ENCODE measurements at regions not wholly inside any gene's neighbourhood (a gene's known extent, or its start where the extent isn't known, plus 50 kb on each side); places are given as distances from the start of the nearest gene placed in this dataset.

DNA sequence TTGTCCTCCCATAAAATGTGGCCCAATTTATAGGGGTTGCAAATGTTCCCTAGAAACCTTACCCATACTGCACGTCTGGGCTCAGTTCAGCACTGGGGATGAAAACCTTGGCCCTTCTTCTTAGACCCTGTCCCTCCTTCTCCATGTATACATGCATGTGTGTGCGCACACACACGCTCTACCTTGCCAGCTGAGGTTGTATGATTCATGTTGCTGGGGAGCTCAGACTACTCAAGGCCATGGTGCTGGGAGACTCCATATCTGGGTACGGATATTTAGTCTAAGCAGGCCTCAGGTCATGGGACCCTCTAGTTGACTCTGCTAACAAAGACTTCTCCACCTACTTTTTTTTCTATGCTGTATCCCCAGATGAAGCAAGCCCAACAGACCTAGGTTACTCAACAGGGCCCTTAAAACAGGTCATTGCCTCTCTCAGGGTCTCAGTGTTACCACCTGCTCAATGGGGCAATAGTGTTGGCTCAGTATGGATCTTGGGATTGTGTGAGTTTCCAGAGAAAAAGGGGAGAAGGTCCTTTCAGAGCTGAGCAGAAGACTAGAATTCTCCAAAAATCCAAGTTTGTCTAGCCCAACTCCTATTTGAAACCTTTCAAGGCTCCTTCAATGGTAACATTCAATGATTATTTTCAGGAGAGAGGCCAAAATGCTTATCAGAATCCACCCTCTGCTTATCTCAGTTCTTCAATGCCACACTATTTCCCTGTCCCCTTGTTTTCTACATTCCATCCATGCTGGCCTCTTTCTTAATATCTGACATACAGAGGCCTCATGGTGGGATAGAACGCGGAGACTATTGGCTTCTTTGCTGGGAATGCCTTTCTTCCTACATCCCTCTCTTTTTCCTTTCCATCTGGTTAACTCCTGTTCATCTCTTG lies 123.6 kb upstream of the PITX1 start:
- no peak for DNase-seq
- CTCF ChIA-PET, result no interaction called here
- ATAC-seq, result no peak
- H3K36me3 Mint-ChIP-seq, result peaks cover 0 to 16% (median 3%) of the 10 kb centered on the region in 5 donors
- Histone ChIP-seq H3K4me1 (ENCODE audit: control insufficient read depth in 2 of 2, insufficient read depth in 2 of 2, low read length in 2 of 2) (no peaks in the 10 kb centered on the region), H3K27ac (ENCODE audit: low read depth, low read length) (no peak overlapping the region), H3K4me3 (ENCODE audit: low read length) (no peak overlapping the region), H3K9me3 (ENCODE audit: control insufficient read depth in 2 of 3, low read length in 3 of 3) (peaks cover 0 to 17% (median 0%) of the 10 kb centered on the region in 3 experiments), H3K36me3 (ENCODE audit: control insufficient read depth in 2 of 3, insufficient read depth in 3 of 3, low read length in 3 of 3) (no peaks in the 10 kb centered on the region), H3K27me3 (ENCODE audit: control insufficient read depth in 2 of 2, insufficient read depth in 2 of 2, low read length in 2 of 2) (no peaks in the 10 kb centered on the region)
- H3K4me1 Mint-ChIP-seq, result no peaks in the 10 kb centered on the region
- H3K27me3 Mint-ChIP-seq, result peaks cover 3 to 22% (median 14%) of the 10 kb centered on the region in 5 donors
- peaks cover 6 to 49% (median 22%) of the 10 kb centered on the region in 11 donors for H3K9me3 Mint-ChIP-seq
- POLR2A ChIA-PET, result no interaction called here
- H3K27ac Mint-ChIP-seq, result no peak overlapping the region
- intact Hi-C loops (cut with micrococcal nuclease), result no loop called here
- no peak overlapping the region for H3K4me3 Mint-ChIP-seq

DNA sequence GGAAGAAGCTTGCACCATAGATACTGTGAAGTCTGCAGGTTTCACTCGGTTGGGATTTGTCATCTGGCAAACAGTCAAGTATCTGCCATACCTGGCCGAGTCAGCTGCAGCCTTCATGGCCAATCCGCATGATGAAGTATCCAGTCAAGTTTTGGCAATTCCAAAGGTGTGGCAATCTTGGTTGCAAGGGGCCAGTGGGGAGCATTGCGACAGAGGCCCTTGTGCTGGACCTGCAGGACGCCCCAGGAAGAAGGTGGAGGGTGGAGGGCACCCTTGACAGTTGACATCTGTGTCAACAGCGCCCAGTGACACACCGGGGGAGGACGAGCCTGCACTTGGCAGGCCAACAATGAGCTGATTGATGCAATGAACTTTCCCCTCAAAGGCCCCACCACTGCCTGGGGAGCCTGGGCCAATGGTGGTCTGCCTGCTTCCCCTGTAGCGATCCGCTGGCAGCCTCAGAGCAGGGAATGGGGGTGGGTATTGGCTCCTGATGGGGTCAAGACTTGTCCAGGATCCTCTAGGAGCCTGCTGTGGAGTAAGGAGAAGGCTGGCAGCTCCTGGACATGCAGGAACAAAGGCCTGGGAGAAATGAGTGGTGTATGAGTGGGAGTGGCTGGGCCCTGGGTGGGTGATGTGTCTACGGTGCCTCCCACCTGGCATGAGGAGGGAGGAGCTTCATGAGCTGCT lies 122.8 kb upstream of the PITX1 start:
- ChIA-PET CTCF (no interaction called here), POLR2A (no interaction called here)
- H3K9me3 Mint-ChIP-seq, result peaks cover 6 to 49% (median 22%) of the 10 kb centered on the region in 11 donors
- Histone ChIP-seq H3K27me3 (ENCODE audit: control insufficient read depth in 2 of 2, insufficient read depth in 2 of 2, low read length in 2 of 2) (no peaks in the 10 kb centered on the region), H3K4me1 (ENCODE audit: control insufficient read depth in 2 of 2, insufficient read depth in 2 of 2, low read length in 2 of 2) (no peaks in the 10 kb centered on the region), H3K9me3 (ENCODE audit: control insufficient read depth in 2 of 3, low read length in 3 of 3) (peaks cover 0 to 17% (median 0%) of the 10 kb centered on the region in 3 experiments), H3K27ac (ENCODE audit: low read depth, low read length) (no peak overlapping the region), H3K36me3 (ENCODE audit: control insufficient read depth in 2 of 3, insufficient read depth in 3 of 3, low read length in 3 of 3) (no peaks in the 10 kb centered on the region), H3K4me3 (ENCODE audit: low read length) (no peak overlapping the region)
- H3K4me3 Mint-ChIP-seq, result no peak overlapping the region
- intact Hi-C loops (cut with micrococcal nuclease), result no loop called here
- no peak overlapping the region for H3K27ac Mint-ChIP-seq
- no peaks in the 10 kb centered on the region for H3K4me1 Mint-ChIP-seq
- peaks cover 0 to 16% (median 3%) of the 10 kb centered on the region in 5 donors for H3K36me3 Mint-ChIP-seq
- no peak for DNase-seq
- H3K27me3 Mint-ChIP-seq, result peaks cover 3 to 22% (median 12%) of the 10 kb centered on the region in 5 donors
- ATAC-seq, result no peak

DNA sequence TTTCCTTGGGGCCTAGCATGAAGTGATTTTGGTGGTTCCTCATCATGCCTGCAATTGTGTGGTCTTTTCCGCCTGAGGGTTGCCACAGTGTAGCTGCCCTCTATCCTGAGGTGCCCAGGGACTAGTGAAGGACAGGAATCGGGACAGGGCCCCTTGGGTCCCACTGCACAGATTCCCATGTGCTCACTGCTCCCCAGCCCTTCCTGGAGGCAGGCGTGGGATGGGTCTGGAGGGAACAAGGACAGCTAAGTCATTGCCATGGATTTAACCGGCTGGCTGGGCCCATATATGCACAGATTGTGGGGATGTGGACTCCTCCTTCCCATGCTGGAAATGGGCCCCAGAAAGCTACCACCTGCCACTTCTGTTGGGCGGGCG lies 122.3 kb upstream of the PITX1 start:
- H3K27ac Mint-ChIP-seq, result no peak overlapping the region
- Histone ChIP-seq H3K4me1 (ENCODE audit: control insufficient read depth in 2 of 2, insufficient read depth in 2 of 2, low read length in 2 of 2) (no peaks in the 10 kb centered on the region), H3K27me3 (ENCODE audit: control insufficient read depth in 2 of 2, insufficient read depth in 2 of 2, low read length in 2 of 2) (no peaks in the 10 kb centered on the region), H3K27ac (ENCODE audit: low read depth, low read length) (no peak overlapping the region), H3K4me3 (ENCODE audit: low read length) (no peak overlapping the region), H3K9me3 (ENCODE audit: control insufficient read depth in 2 of 3, low read length in 3 of 3) (peaks cover 0 to 17% (median 0%) of the 10 kb centered on the region in 3 experiments), H3K36me3 (ENCODE audit: control insufficient read depth in 2 of 3, insufficient read depth in 3 of 3, low read length in 3 of 3) (no peaks in the 10 kb centered on the region)
- ChIA-PET CTCF (no interaction called here), POLR2A (no interaction called here)
- H3K4me3 Mint-ChIP-seq, result no peak overlapping the region
- no peak for ATAC-seq
- intact Hi-C loops (cut with micrococcal nuclease), result no loop called here
- no peaks in the 10 kb centered on the region for H3K4me1 Mint-ChIP-seq
- H3K9me3 Mint-ChIP-seq, result peaks cover 7 to 47% (median 22%) of the 10 kb centered on the region in 11 donors
- peaks cover 0 to 16% (median 3%) of the 10 kb centered on the region in 5 donors for H3K36me3 Mint-ChIP-seq
- no peak for DNase-seq
- peaks cover 7 to 22% (median 10%) of the 10 kb centered on the region in 5 donors for H3K27me3 Mint-ChIP-seq

GRCh38 chr5:135155616-135156214 lies 121.7 kb upstream of the PITX1 start:
- intact Hi-C loops (cut with micrococcal nuclease), result no loop called here
- Histone ChIP-seq H3K9me3 (ENCODE audit: control insufficient read depth in 2 of 3, low read length in 3 of 3) (peaks cover 0 to 17% (median 0%) of the 10 kb centered on the region in 3 experiments), H3K27ac (ENCODE audit: low read depth, low read length) (no peak overlapping the region), H3K4me1 (ENCODE audit: control insufficient read depth in 2 of 2, insufficient read depth in 2 of 2, low read length in 2 of 2) (no peaks in the 10 kb centered on the region), H3K36me3 (ENCODE audit: control insufficient read depth in 2 of 3, insufficient read depth in 3 of 3, low read length in 3 of 3) (no peaks in the 10 kb centered on the region), H3K4me3 (ENCODE audit: low read length) (no peak overlapping the region), H3K27me3 (ENCODE audit: control insufficient read depth in 2 of 2, insufficient read depth in 2 of 2, low read length in 2 of 2) (no peaks in the 10 kb centered on the region)
- peaks cover 7 to 41% (median 20%) of the 10 kb centered on the region in 11 donors for H3K9me3 Mint-ChIP-seq
- CTCF ChIA-PET, result no interaction called here
- peaks cover 0 to 14% (median 3%) of the 10 kb centered on the region in 5 donors for H3K36me3 Mint-ChIP-seq
- H3K4me1 Mint-ChIP-seq, result no peaks in the 10 kb centered on the region
- no peak overlapping the region for H3K4me3 Mint-ChIP-seq
- no peak overlapping the region for H3K27ac Mint-ChIP-seq
- POLR2A ChIA-PET, result no interaction called here
- ATAC-seq, result no peak
- no peak for DNase-seq
- peaks cover 5 to 17% (median 7%) of the 10 kb centered on the region in 5 donors for H3K27me3 Mint-ChIP-seq

GRCh38 chr5:135154961-135155360 lies 120.9 kb upstream of the PITX1 start:
- ATAC-seq, result no peak
- H3K4me1 Mint-ChIP-seq, result no peaks in the 10 kb centered on the region

DNA sequence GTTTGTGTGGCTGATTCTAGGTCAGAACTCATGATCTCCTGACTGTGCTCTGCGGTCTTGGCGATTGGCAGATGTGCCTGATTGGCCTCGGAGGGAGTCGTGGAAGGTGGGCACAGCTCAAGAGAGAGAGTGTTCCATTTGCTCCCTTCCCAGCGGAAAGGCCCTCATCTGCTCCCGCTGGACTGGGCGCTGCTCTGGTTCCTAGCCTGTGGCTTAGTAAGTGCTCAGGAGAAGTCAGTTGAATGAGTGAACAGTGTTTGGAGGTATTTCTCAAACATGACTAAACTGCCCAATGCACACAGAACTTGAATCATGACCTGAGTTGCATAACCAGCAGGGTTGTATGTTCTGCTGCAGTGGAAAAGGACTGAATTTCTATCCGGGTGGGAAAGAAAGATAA lies 120.2 kb upstream of the PITX1 start:
- Mint-ChIP-seq H3K9me3 (peaks cover 6 to 26% (median 17%) of the 10 kb centered on the region in 11 donors), H3K27me3 (peaks cover 3 to 15% (median 5%) of the 10 kb centered on the region in 5 donors), H3K4me3 (no peak overlapping the region), H3K27ac (no peak overlapping the region), H3K4me1 (no peaks in the 10 kb centered on the region), H3K36me3 (peaks cover 0 to 10% (median 3%) of the 10 kb centered on the region in 5 donors)
- CTCF ChIA-PET, result no interaction called here
- Histone ChIP-seq H3K4me1 (ENCODE audit: control insufficient read depth in 2 of 2, insufficient read depth in 2 of 2, low read length in 2 of 2) (no peaks in the 10 kb centered on the region), H3K27ac (ENCODE audit: low read depth, low read length) (no peak overlapping the region), H3K9me3 (ENCODE audit: control insufficient read depth in 2 of 3, low read length in 3 of 3) (peaks cover 0 to 8% (median 0%) of the 10 kb centered on the region in 3 experiments), H3K27me3 (ENCODE audit: control insufficient read depth in 2 of 2, insufficient read depth in 2 of 2, low read length in 2 of 2) (no peaks in the 10 kb centered on the region), H3K36me3 (ENCODE audit: control insufficient read depth in 2 of 3, insufficient read depth in 3 of 3, low read length in 3 of 3) (no peaks in the 10 kb centered on the region), H3K4me3 (ENCODE audit: low read length) (no peak overlapping the region)
- POLR2A ChIA-PET, result no interaction called here
- peak; percentile 26 for ATAC-seq
- intact Hi-C loops (cut with micrococcal nuclease), result no loop called here
- DNase-seq, result no peak

More at GRCh38 chr5:135154961-135155360, 120.9 kb upstream of the PITX1 start:
- H3K36me3 ChIP-seq (ENCODE audit: control insufficient read depth in 2 of 3, insufficient read depth in 3 of 3, low read length in 3 of 3), result no peaks in the 10 kb centered on the region
- peaks cover 7 to 34% (median 20%) of the 10 kb centered on the region in 11 donors for H3K9me3 Mint-ChIP-seq
- no peak overlapping the region for H3K4me3 ChIP-seq (ENCODE audit: low read length)
- CTCF ChIA-PET, result no interaction called here
- H3K4me1 ChIP-seq (ENCODE audit: control insufficient read depth in 2 of 2, insufficient read depth in 2 of 2, low read length in 2 of 2), result no peaks in the 10 kb centered on the region
- H3K9me3 ChIP-seq (ENCODE audit: control insufficient read depth in 2 of 3, low read length in 3 of 3), result peaks cover 0 to 14% (median 0%) of the 10 kb centered on the region in 3 experiments
- intact Hi-C loops (cut with micrococcal nuclease), result no loop called here
- H3K27ac Mint-ChIP-seq, result no peak overlapping the region
- no peak overlapping the region for H3K4me3 Mint-ChIP-seq
- no peaks in the 10 kb centered on the region for H3K27me3 ChIP-seq (ENCODE audit: control insufficient read depth in 2 of 2, insufficient read depth in 2 of 2, low read length in 2 of 2)
- peaks cover 4 to 15% (median 5%) of the 10 kb centered on the region in 5 donors for H3K27me3 Mint-ChIP-seq
- H3K36me3 Mint-ChIP-seq, result peaks cover 0 to 10% (median 3%) of the 10 kb centered on the region in 5 donors
- H3K27ac ChIP-seq (ENCODE audit: low read depth, low read length), result no peak overlapping the region
- POLR2A ChIA-PET, result no interaction called here
- DNase-seq, result no peak

Data from naive thymus-derived CD4-positive, alpha-beta T cell (primary cell).